Glomerular visceral epithelial cell (primary cell): ENCODE measurements at regions not wholly inside any gene's neighbourhood (a gene's known extent, or its start where the extent isn't known, plus 50 kb on each side); places are given as distances from the start of the nearest gene placed in this dataset.

Experiments
- DNase-seq: peaks from one replicate; pipeline ENCODE4 v3.0.0-alpha.2; 2016; ENCODE audit errors: extremely low spot score

DNA sequence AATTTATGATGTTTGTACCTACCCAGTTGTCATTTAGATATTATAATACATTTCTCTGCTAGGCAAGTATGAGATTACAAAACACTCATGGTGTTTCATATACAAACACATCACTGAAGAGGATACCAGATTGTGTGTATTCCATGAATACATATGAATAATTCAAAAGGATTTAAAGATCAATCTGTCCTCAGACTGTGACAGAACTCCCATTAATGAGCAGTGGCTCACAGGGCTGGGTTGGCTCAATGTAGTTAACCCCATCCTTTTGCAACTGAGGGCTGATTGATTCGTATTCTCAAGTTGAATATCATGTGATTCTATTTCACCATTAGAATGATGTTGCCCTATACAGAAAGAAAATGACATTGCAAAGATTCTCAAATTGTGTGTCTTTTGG, 79.6 kb upstream of the SPANXN2 start:
- no peak for DNase-seq

DNA sequence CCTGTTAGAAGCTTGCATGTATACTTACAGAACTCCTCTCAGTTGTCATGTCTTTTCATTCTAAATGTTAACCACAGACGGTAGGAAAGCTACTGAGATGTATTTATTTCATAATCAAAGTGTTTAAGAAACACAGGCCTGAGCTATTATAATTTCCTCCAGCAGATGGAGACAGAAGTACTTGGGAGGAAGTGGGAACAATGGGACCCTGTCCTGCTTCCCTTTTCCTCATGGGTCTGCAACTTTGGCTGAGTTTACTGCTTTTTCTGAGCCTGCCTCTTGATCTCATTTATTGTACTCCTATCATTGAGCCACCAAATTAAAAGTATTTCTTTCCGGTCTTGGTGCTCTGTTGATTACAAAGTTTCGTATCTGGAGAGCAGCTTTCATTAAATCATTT, 67.7 kb upstream of the SPANXN2 start:
- DNase-seq = peak; percentile 6

DNA sequence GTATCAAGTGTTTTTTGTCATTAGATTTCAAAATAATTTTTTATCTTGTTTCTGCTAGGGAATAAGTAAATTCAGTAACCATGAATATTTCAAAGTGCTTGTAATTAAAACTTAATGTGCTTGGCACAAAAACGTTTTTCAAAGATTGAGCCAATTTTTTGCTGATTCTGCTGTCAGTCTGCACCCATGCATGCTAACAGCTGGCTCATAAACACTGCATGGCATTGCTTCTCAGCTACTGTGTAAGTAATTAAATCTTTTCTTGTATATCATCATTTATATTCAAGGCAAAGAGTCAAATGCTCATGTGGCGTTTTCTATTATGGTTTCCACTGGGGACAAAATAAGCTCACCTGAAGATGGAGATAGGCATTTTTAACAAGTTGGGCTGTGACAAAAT, 66.8 kb upstream of the SPANXN2 start:
- no peak for DNase-seq

DNA sequence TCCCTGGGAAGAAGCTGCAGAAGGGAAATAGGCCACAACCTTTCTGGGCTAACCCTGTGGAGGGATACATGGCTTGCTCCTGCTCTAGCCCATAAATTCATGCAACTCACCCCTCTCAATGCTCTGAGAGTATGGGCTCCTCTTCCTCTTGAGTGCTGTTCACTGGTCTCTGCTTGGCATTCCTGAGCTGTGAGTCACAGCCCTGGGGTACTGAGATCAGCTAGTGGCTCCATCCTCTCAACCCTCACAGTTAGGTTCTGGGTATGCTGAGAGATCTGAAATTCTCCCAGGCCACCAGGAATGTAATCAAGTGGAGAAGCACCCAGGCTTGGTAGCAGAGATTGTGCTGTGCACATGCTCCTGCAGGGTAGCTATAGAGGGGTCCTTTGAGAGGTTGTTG, 60.6 kb upstream of the SPANXN2 start:
- peak; percentile 78 for DNase-seq
